HTR-8/SVneo (cell line): ENCODE measurements at regions not wholly inside any gene's neighbourhood (a gene's known extent, or its start where the extent isn't known, plus 50 kb on each side); places are given as distances from the start of the nearest gene placed in this dataset.

ENCODE experiments used
- DNase-seq: peaks from one replicate; pipeline ENCODE4 v3.0.0; 2011; ENCODE audit warnings: low spot score, mixed read lengths; ENCODE audit not compliant: insufficient read length
- FAIRE-seq: peaks from 2 replicates; lab custom pipeline; 2011; peaks lifted over from hg19 to GRCh38; lab: Jason Lieb, UNC

GRCh38 chr4:110675426-110675825 is 52.5 kb upstream of the PITX2 start:
- FAIRE-seq (no peak), DNase-seq (no peak)

DNA sequence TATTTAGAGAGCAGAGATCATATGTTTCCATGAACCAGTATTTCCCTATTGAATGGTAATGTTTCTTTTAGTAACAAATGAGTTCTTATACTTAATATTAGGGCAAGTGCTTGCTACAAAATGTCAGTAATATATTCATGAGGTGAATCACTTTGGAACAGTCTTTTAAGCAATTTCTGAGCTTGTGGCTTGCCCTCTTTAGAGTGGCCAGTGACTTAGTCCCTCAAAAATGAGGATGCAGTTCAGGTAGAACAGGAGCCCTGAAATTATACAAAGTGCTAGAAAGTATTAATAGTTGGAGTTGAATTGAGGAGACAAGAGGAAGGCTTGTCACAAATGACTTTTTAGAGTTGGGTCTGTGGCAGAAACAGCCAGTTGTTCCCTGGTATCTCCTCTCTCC is 53.4 kb upstream of the PITX2 start:
- FAIRE-seq (no peak), DNase-seq (no peak)

- DNase-seq (no peak), FAIRE-seq (no peak)
Measured at GRCh38 chr4:110678517-110679227, 55.8 kb upstream of the PITX2 start.

GRCh38 chr4:110680265-110680664 is 57.4 kb upstream of the PITX2 start:
- DNase-seq (no peak), FAIRE-seq (no peak)

DNA sequence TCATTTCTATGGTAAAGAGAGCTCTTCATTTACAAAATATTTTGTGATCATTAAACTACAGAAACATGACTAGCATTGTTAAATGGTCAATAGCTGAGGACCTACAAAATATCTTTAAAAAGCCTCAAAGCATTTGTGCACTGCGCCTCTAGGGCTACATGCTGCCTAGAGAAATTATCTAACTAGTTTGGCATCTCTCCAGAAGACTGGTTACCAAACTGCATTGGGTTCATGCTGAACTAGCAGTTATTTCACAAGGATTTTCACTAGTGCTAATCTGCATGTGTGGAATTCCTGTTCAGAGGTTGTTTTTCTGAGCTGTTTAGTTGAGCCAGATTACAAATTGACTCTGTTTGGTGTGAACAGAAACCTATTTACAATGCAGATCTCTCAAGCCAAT is 58.5 kb upstream of the PITX2 start:
- DNase-seq (no peak), FAIRE-seq (no peak)

DNA sequence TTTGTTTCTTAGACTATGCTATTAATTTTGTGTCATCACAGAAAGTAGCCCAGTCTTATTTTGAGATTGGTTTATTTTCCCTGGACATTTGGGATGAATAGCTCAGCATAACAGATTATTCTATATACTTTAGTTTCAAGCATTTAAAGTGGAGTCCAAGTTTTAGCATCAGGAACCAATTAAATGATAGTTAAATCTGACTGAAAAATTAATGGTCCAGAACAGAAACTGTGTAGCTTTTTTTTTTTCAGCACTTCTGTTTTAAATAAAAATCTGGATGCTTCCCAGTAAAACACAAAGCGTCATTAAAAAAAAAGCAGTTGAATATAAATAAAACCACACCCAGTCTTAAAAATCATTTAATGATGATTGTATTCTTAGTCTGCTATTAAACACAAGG is 59.4 kb upstream of the PITX2 start:
- no peak for FAIRE-seq

DNA sequence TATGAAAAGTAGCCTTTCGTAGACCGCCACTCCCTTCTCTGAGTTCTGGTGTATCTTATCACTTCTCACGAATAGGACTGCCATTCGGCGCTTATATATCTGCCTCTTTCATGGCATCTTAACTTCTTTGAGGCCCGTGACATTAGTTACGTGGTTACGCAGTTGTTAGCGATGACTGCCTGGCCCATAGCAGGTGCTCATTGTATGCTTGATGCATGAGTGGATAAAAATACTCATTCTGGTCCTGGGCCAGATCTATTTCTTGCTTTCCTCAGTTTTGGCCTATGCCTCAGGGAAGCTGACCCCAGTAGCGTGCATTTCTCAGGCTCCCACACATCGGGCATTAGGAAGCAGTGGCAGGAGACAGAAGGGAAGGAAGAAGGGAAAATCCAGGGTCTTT is 60.7 kb upstream of the PITX2 start:
- no peak for FAIRE-seq
- DNase-seq = no peak

More for the DNA sequence above, 59.4 kb upstream of the PITX2 start:
- no peak for DNase-seq

GRCh38 chr4:110702326-110702725 is 79.4 kb upstream of the PITX2 start:
- FAIRE-seq (no peak), DNase-seq (no peak)

- FAIRE-seq (no peak), DNase-seq (no peak)
Measured at GRCh38 chr4:110704748-110705439, 82.0 kb upstream of the PITX2 start.

GRCh38 chr4:110705440-110705782 is 82.5 kb upstream of the PITX2 start:
- FAIRE-seq = no peak
- DNase-seq = no peak

DNA sequence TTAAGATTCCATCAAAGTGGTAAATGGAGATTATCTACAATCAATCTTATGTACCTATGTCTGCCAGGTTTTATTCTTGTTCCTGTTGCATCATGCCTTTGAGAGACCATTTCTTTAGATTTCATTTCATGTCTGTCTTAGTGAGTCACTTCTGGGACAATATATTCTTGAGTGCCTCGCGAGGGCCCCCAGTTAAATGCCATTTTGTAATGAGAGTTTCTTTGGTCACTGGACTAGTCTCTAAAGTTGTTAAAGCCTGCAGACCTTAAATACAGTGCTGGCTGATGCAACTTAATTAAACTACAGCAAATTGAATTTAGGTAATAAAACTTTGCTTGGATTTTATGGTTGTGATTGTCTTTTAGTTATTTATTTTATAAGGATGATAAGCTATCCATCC is 87.2 kb upstream of the PITX2 start:
- FAIRE-seq = no peak
- no peak for DNase-seq

- DNase-seq = no peak
- no peak for FAIRE-seq
Measured at GRCh38 chr4:110712486-110712885, 89.6 kb upstream of the PITX2 start.

GRCh38 chr4:110730318-110730717 is 107.4 kb upstream of the PITX2 start:
- FAIRE-seq = no peak
- DNase-seq = no peak

DNA sequence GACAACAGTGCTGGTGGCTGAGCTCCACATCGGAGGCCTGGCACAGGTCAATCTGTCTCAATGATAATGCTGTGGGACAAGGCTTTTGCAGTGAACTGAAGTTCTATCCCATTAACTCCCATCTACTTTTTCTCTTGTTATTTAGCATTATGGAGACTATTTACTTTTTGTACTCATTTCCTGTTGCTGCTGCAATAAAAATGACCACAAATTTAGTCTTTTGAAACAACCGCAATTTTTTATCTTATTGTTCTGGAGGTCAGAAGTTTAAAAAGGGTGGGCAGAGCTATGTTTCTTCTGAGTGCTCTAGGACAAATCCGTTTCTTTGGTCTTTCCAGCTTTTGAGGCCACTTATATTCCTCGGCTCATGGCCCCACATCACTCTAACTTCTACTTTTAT is 111.0 kb upstream of the PITX2 start:
- no peak for FAIRE-seq
- no peak for DNase-seq

DNA sequence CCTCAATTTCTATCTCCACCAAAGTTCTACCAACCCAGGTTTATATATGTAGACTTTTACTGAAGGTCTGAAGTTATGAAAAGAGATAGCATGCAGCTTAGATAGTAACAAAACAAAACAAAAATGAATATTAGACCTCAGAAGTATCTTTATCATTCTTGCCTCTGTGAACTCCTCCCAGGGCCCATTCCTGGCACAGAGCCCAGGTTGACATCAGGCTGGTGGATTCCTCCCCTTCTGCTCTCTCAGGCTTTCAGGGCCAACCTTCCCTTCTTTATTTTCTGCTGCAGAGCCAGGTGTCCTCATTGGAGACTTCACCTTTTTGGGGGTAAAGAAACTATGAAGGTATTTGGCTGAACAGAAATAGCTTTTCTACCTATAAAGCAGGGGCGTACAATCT is 112.8 kb upstream of the PITX2 start:
- DNase-seq = no peak
- FAIRE-seq = no peak

DNA sequence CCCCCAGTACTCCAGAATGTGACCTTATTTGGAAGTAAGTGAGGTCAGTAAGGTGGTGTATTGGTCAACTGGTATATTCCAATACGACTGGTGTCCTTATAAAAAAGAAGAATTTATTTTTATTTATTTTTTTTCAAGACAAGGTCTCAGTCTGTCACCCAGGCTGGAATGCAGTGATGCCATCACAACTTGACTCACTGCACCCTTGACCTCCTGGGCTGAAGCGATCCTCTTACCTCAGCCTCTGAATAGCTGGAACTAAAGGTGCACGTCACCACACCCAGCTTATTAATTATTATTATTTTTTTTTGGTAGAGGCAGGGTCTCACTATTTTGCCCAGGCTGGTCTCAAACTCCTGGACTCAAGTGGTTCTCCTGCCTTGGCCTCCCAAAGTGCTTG is 115.1 kb upstream of the PITX2 start:
- DNase-seq (no peak), FAIRE-seq (no peak)

- no peak for FAIRE-seq
- DNase-seq = no peak
Measured at GRCh38 chr4:110742143-110742542, 119.3 kb upstream of the PITX2 start.

DNA sequence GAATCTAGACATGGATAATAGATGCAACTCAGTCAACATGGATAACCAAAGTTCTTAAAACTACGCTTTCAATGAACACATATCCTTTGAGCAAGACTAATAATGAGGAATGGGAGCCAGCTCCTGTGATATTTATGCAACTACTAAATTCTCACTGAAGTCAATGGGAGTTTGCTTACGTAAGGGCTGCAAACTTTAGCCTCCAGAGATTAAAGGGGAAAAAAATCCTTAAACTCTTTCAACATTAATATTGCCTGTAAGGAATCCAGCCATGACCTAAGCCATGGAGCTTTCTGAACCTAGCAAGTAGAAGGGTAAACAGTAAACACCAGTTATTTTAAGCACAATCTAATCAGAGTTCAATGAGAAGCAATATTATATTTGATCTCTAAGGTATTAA is 125.2 kb upstream of the PITX2 start:
- FAIRE-seq = no peak
- no peak for DNase-seq

- no peak for FAIRE-seq
- DNase-seq = no peak
Measured at GRCh38 chr4:110751183-110751582, 128.3 kb upstream of the PITX2 start.

- DNase-seq (no peak), FAIRE-seq (no peak)
Measured at GRCh38 chr4:110751986-110752385, 129.1 kb upstream of the PITX2 start.

GRCh38 chr4:110753466-110753865 is 130.6 kb upstream of the PITX2 start:
- DNase-seq (no peak), FAIRE-seq (no peak)

DNA sequence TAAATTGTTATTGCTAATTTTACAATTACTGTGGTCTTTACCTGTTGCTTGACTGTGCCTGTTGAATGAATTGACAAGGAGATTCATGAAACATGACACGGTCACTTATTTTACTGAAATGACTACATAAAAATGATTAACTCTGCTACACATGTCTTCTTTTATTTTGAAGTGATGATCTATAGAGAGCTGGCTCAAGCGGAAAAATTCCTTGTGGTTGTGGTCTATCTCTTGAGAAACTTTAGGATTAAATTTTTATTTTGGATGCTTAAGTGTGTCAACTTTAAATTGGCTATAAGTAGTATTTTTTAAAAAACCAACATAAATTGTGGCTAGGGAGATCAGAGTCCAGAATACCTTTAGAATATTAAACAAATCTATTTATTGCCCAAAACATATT is 131.8 kb upstream of the PITX2 start:
- FAIRE-seq = no peak

More for the DNA sequence above, 131.8 kb upstream of the PITX2 start:
- DNase-seq = no peak
